ENCODE measurements at regions not wholly inside any gene's neighbourhood (a gene's known extent, or its start where the extent isn't known, plus 50 kb on each side); places are given as distances from the start of the nearest gene placed in this dataset.

GRCh38 chr7:113308399-113308798 is 190.0 kb upstream of the SMIM30 start:
- no peak for TF ChIP-seq RARB (CRISPR knock-in tag; IDR thresholded peaks at IDR 0.05)
- TF ChIP-seq GLIS3 (CRISPR knock-in tag; IDR thresholded peaks at IDR 0.05) = no peak
- no peak for TF ChIP-seq ZC3H10 (CRISPR knock-in tag; IDR thresholded peaks at IDR 0.05)
- TF ChIP-seq PPARA (CRISPR knock-in tag; IDR thresholded peaks at IDR 0.05; ENCODE audit: borderline replicate concordance) = no peak
